Heart left ventricle (tissue), 16 donors: ENCODE measurements at regions not wholly inside any gene's neighbourhood (a gene's known extent, or its start where the extent isn't known, plus 50 kb on each side); places are given as distances from the start of the nearest gene placed in this dataset.

Experiments used
- ATAC-seq, 4 donors: fragments of 200-7000 bp; cut with Tn5 transposase; one replicate each; pipeline ENCODE4 v1.9.1; 2020 to 2022; ENCODE audit warnings: moderate library complexity in 4 of 4, mild to moderate bottlenecking in 3 of 4, moderate number of reproducible peaks in 1 of 4
- DNase-seq, 5 donors: peaks; one replicate each; pipeline ENCODE4 v3.0.0-alpha.2; 2020
- H3K27ac ChIP-seq, 12 donors: fragments of 200-600 bp; sonication (generic) in 4 of 12; one replicate each; pipeline versions ENCODE4 v1.5.0 to v1.8.0; 2016 to 2022; ENCODE audit warnings: mild to moderate bottlenecking in 2 of 12
- H3K27me3 ChIP-seq, 9 donors: fragments of 200-600 bp; sonication (generic) in 2 of 9; one replicate each; pipeline versions ENCODE4 v1.5.1 to v1.8.0; 2016 to 2022; ENCODE audit warnings: mild to moderate bottlenecking in 3 of 9
- H3K36me3 ChIP-seq, 9 donors: fragments of 200-600 bp; sonication (generic) in 2 of 9; one replicate each; pipeline versions ENCODE4 v1.5.0 to v1.8.0; 2018 to 2022; ENCODE audit warnings: mild to moderate bottlenecking in 2 of 9
- H3K4me1 ChIP-seq, 12 donors: fragments of 200-600 bp; sonication (generic) in 4 of 12; one replicate each; pipeline versions ENCODE4 v1.5.0 to v1.8.0; 2016 to 2022; ENCODE audit warnings: mild to moderate bottlenecking in 3 of 12
- H3K4me3 ChIP-seq, 12 donors: fragments of 200-600 bp; sonication (generic) in 4 of 12; one replicate each; pipeline versions ENCODE4 v1.5.0 to v1.8.0; 2017 to 2022; ENCODE audit warnings: mild to moderate bottlenecking in 9 of 12, moderate library complexity in 4 of 12
- H3K9me3 ChIP-seq, 12 donors: fragments of 200-600 bp; sonication (generic) in 4 of 12; one replicate each; pipeline versions ENCODE4 v1.5.0 to v1.8.0; 2016 to 2022; ENCODE audit warnings: mild to moderate bottlenecking in 1 of 12
- CTCF ChIP-seq, 12 donors: fragments of 200-600 bp; sonication (generic) in 4 of 12; IDR thresholded peaks; one replicate each; pipeline versions ENCODE4 v1.5.0 to v1.8.0; 2018 to 2022; ENCODE audit warnings: antibody characterized with exemption in 12 of 12, mild to moderate bottlenecking in 5 of 12
- POLR2A ChIP-seq, 2 donors: fragments of 450-650 bp; IDR thresholded peaks; one replicate each; pipeline ENCODE4 v1.6.1; 2017; ENCODE audit warnings: antibody characterized with exemption in 2 of 2, mild to moderate bottlenecking in 2 of 2, moderate library complexity in 2 of 2
- WGBS, 4 donors: extraction: QIAGEN DNeasy Blood & Tissue Kit in 2 of 4; methylation state at CpG; one replicate each; pipeline versions ENCODE4 v1.1.5 to v1.1.7; 2013 to 2018; 5-methylcytosine and 5-hydroxymethylcytosine counted together
- intact Hi-C, 10 donors: fragments of 100-400 bp; cut with DNase I; formaldehyde crosslinking; loops; one replicate each; pipeline versions ENCODE4 v1.11.1 to v1.14.2; 2022
- donor health status: ischemic (EF 13 %, LVEDD 7.1; RV severe dilation, severe dysfunction).
- donor health status: healthy with polysubstance abuse.
- donor health status: DM: no; HTN: yes; CAD: no.
- donor health status: DM: no; HTN: no; CAD: no.
- donor health status: ischemic (EF 25% LVEDD 6.9; RV normal size, moderate dysfunction).
- donor health status: ischemic (EF 25% LVEDD 5.7; RV mildly dilated, moderate dysfunction).
- donor health status: healthy.
- donor health status: DM: yes; HTN: yes; CAD: no.
- donor health status: ischemic (EF 35%, LVEDD 5.7; RV mildly dilated, moderate dysfunction).
- donor health status: nonischemic (EF 11% LVEDD 7.7; RV severe dilation, severe dysfunction).
- donor health status: DM: yes; HTN: yes; CAD: no.
- donor health status: PGD.
- donor health status: ischemic (EF 29% LVEDD 5.4; RV normal size, mild dysfunction).
- donor health status: nonischemic (EF 23%, LVEDD 6.1; RV moderate dilation, normal function).

DNA sequence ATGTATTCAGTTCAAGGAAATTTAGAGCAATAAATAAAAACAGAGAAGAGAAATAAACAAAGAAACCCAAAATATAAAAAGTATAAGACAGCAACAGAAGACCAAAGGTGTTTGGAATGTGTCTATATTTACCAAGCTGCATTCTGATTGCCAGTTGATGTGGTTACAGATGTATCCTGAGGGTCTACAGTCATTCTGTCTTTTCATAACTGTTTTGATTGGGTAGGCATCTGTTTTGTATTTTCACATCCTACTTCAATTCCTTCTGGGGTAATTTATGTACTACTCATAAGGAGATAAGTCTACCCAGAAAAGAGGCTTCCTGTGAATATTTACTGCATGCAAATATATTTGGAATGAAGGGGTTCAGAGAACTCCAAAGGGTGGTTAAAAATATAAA is 596.8 kb upstream of the GCFC2 start:
- H3K4me1 ChIP-seq = no peaks in the 10 kb centered on the region
- H3K27me3 ChIP-seq = no peaks in the 10 kb centered on the region
- no peak overlapping the region for H3K4me3 ChIP-seq
- H3K27ac ChIP-seq = no peak overlapping the region
- no peaks in the 10 kb centered on the region for H3K36me3 ChIP-seq
- DNase-seq (no peak), ATAC-seq (no peak)
- peaks cover 0 to 3% (median 0%) of the 10 kb centered on the region in 12 donors for H3K9me3 ChIP-seq
- TF ChIP-seq POLR2A (IDR thresholded peaks at IDR 0.05) (no peak), CTCF (IDR thresholded peaks at IDR 0.05) (no peak)
- intact Hi-C loops = no loop called here

GRCh38 chr2:76298041-76298440 is 587.3 kb upstream of the GCFC2 start:
- H3K9me3 ChIP-seq = no peaks in the 10 kb centered on the region
- no peak for ATAC-seq

GRCh38 chr2:76296438-76296837 is 585.7 kb upstream of the GCFC2 start:
- TF ChIP-seq POLR2A (IDR thresholded peaks at IDR 0.05) (no peak), CTCF (IDR thresholded peaks at IDR 0.05) (no peak)
- Histone ChIP-seq H3K4me3 (no peak overlapping the region), H3K27me3 (no peaks in the 10 kb centered on the region), H3K27ac (no peak overlapping the region), H3K4me1 (no peaks in the 10 kb centered on the region), H3K36me3 (no peaks in the 10 kb centered on the region), H3K9me3 (no peaks in the 10 kb centered on the region)
- ATAC-seq (no peak), DNase-seq (no peak)
- intact Hi-C loops = no loop called here
- 83 to 87% (median 85%) methylated on average over 3 of the region's 3 CpGs for WGBS, 4 donors

More at GRCh38 chr2:76298041-76298440, 587.3 kb upstream of the GCFC2 start:
- H3K27me3 ChIP-seq = no peaks in the 10 kb centered on the region
- DNase-seq = no peak
- TF ChIP-seq POLR2A (IDR thresholded peaks at IDR 0.05) (no peak), CTCF (IDR thresholded peaks at IDR 0.05) (no peak)
- no peak overlapping the region for H3K27ac ChIP-seq
- no peaks in the 10 kb centered on the region for H3K36me3 ChIP-seq
- H3K4me3 ChIP-seq = no peak overlapping the region
- H3K4me1 ChIP-seq = no peaks in the 10 kb centered on the region
- intact Hi-C loops = no loop called here

GRCh38 chr2:76295762-76296161 is 585.0 kb upstream of the GCFC2 start:
- Histone ChIP-seq H3K36me3 (no peaks in the 10 kb centered on the region), H3K4me3 (no peak overlapping the region), H3K9me3 (no peaks in the 10 kb centered on the region), H3K4me1 (no peaks in the 10 kb centered on the region), H3K27me3 (no peaks in the 10 kb centered on the region), H3K27ac (no peak overlapping the region)
- no peak for TF ChIP-seq POLR2A (IDR thresholded peaks at IDR 0.05)
- TF ChIP-seq CTCF (IDR thresholded peaks at IDR 0.05) = no peak
- no peak for DNase-seq
- intact Hi-C loops = no loop called here
- ATAC-seq = no peak
